HG03432 (cell line): ENCODE measurements at regions not wholly inside any gene's neighbourhood (a gene's known extent, or its start where the extent isn't known, plus 50 kb on each side); places are given as distances from the start of the nearest gene placed in this dataset.

Source experiments
- ATAC-seq: cut with Tn5 transposase; IDR thresholded peaks from one replicate; pipeline ENCODE4 v1.9.1; 2021; ENCODE audit warnings: mild to moderate bottlenecking, moderate library complexity; ENCODE audit not compliant: unreplicated experiment

- no peak for ATAC-seq
Observed at GRCh38 chr5:5583023-5583765, 160.7 kb downstream of the ICE1 start.

- ATAC-seq, result no peak
Observed at GRCh38 chr5:5581080-5581479, 158.6 kb downstream of the ICE1 start.

GRCh38 chr5:5576744-5577143, 154.3 kb downstream of the ICE1 start:
- ATAC-seq, result no peak

- ATAC-seq, result no peak
Observed at GRCh38 chr5:5575461-5575860, 153.0 kb downstream of the ICE1 start.

- ATAC-seq, result no peak
Observed at GRCh38 chr5:5573798-5574380, 151.4 kb downstream of the ICE1 start.

GRCh38 chr5:5572976-5573797, 150.7 kb downstream of the ICE1 start:
- ATAC-seq, result no peak

- no peak for ATAC-seq
Observed at GRCh38 chr5:5572010-5572865, 149.8 kb downstream of the ICE1 start.

- ATAC-seq, result no peak
Observed at GRCh38 chr5:5570646-5571045, 148.2 kb downstream of the ICE1 start.

- no peak for ATAC-seq
Observed at GRCh38 chr5:5564898-5565297, 142.4 kb downstream of the ICE1 start.

GRCh38 chr5:5560016-5560415, 137.5 kb downstream of the ICE1 start:
- no peak for ATAC-seq

GRCh38 chr5:5558638-5559527, 136.4 kb downstream of the ICE1 start:
- ATAC-seq, result no peak

GRCh38 chr5:5558102-5558501, 135.6 kb downstream of the ICE1 start:
- ATAC-seq, result no peak

GRCh38 chr5:5551499-5551898, 129.0 kb downstream of the ICE1 start:
- no peak for ATAC-seq

- no peak for ATAC-seq
Observed at GRCh38 chr5:5546408-5546807, 123.9 kb downstream of the ICE1 start.

GRCh38 chr5:5544094-5544663, 121.7 kb downstream of the ICE1 start:
- no peak for ATAC-seq

- no peak for ATAC-seq
Observed at GRCh38 chr5:5542654-5543053, 120.2 kb downstream of the ICE1 start.

- no peak for ATAC-seq
Observed at GRCh38 chr5:5540065-5540464, 117.6 kb downstream of the ICE1 start.
